Right atrium auricular region (tissue), 2 donors: ENCODE measurements at regions not wholly inside any gene's neighbourhood (a gene's known extent, or its start where the extent isn't known, plus 50 kb on each side); places are given as distances from the start of the nearest gene placed in this dataset.

Source experiments
- DNase-seq: peaks from one replicate; pipeline ENCODE4 v3.0.0-alpha.2; 2019; ENCODE audit warnings: low spot score
- H3K27ac ChIP-seq, 2 donors: fragments of 200-600 bp; sonication (generic); 1 replicate in 1 of 2; 2 replicates in 1 of 2; pipeline ENCODE4 v1.5.1; 2016 to 2019
- H3K27me3 ChIP-seq, 2 donors: fragments of 200-600 bp; sonication (generic); one replicate each; pipeline versions ENCODE4 v1.5.1 to v1.6.0; 2017 to 2019
- H3K36me3 ChIP-seq: fragments of 200-600 bp; sonication (generic); one replicate; pipeline ENCODE4 v1.5.1; 2016
- H3K4me1 ChIP-seq, 2 donors: fragments of 200-600 bp; sonication (generic); one replicate each; pipeline versions ENCODE4 v1.5.1 to v1.6.0; 2017 to 2019
- H3K4me3 ChIP-seq, 2 donors: fragments of 200-600 bp; sonication (generic); 1 replicate in 1 of 2; 2 replicates in 1 of 2; pipeline ENCODE4 v1.5.1; 2017 to 2019; ENCODE audit warnings: mild to moderate bottlenecking in 1 of 2, moderate library complexity in 1 of 2
- H3K9me3 ChIP-seq, 2 donors: fragments of 200-600 bp; sonication (generic); one replicate each; pipeline ENCODE4 v1.5.1; 2019
- TF ChIP-seq, protein P1 (sequence below), 2 donors: fragments of 200-600 bp; sonication (generic); IDR thresholded peaks; one replicate each; pipeline ENCODE4 v1.5.1; 2019; ENCODE audit warnings: antibody characterized with exemption in 2 of 2

DNA sequence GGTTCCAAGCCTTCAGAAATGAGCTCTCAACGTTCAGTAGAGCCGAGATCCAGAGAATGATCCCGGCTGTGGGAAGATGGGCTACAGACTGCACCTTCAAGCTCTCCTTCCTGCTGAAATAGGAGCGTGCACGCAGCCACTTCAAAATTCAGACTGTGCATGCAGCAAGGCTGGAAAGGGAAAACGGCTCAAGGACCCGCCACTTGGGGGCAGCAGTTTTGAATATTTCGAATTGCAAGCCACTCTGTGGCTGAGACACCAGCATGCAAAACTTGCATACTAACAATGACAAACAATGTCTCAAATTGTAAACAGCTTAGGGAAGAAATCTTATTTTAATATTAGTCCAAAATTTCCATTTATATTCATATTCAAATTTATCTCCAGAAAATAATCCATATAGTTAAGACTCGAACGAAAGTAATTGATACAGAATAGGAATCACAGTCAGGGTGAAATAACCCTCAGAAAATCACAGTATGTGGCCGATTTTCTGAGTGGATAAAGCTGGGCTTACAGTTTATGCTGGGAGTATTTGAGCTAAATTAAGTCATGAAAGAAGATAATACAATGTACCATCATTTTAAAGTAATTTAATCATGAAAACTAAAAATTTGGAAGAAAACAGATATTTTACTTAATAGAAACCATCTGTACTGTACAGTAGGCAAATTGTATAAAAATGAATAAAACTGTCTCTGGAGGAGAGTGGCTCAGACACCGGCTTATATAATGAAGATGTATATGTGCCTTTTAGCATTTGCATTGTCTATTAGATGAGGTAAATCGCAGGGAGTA lies 137.9 kb upstream of the MKI67 start:
- Histone ChIP-seq H3K4me3 (no peak overlapping the region), H3K4me1 (no peaks in the 10 kb centered on the region), H3K27ac (no peak overlapping the region), H3K27me3 (peaks cover 0 to 2% of the 10 kb centered on the region in 2 donors), H3K9me3 (no peaks in the 10 kb centered on the region), H3K36me3 (no peaks in the 10 kb centered on the region)
- peak; percentile 70 for DNase-seq
- TF ChIP-seq, protein P1, sequence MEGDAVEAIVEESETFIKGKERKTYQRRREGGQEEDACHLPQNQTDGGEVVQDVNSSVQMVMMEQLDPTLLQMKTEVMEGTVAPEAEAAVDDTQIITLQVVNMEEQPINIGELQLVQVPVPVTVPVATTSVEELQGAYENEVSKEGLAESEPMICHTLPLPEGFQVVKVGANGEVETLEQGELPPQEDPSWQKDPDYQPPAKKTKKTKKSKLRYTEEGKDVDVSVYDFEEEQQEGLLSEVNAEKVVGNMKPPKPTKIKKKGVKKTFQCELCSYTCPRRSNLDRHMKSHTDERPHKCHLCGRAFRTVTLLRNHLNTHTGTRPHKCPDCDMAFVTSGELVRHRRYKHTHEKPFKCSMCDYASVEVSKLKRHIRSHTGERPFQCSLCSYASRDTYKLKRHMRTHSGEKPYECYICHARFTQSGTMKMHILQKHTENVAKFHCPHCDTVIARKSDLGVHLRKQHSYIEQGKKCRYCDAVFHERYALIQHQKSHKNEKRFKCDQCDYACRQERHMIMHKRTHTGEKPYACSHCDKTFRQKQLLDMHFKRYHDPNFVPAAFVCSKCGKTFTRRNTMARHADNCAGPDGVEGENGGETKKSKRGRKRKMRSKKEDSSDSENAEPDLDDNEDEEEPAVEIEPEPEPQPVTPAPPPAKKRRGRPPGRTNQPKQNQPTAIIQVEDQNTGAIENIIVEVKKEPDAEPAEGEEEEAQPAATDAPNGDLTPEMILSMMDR (IDR thresholded peaks at IDR 0.05): peak; percentile 43 to 71

DNA sequence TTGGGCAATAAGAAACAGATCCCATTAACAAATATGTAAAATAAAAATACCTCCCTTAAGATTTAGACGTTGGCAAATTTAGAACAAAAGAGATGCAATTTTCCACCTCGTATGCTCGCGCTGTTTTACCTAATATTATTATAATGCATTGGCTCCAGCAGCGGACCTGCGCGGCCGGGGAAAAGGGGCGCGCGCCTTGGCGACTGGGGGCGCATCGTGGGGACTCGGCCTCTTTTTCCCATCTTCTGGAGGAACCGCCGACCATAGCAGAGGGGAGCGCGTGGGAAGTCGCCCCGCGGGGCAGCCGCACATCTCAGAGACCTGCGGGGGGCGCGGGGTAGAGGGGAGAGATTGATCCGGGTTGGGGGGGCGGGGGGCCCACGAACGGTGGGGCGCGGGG lies 139.4 kb upstream of the MKI67 start:
- Histone ChIP-seq H3K4me1 (no peaks in the 10 kb centered on the region), H3K27me3 (peaks cover 0 to 2% of the 10 kb centered on the region in 2 donors), H3K36me3 (no peaks in the 10 kb centered on the region), H3K27ac (no peak overlapping the region), H3K9me3 (no peaks in the 10 kb centered on the region), H3K4me3 (no peak overlapping the region)
- no peak for DNase-seq
- TF ChIP-seq, protein P1 (IDR thresholded peaks at IDR 0.05): no peak

DNA sequence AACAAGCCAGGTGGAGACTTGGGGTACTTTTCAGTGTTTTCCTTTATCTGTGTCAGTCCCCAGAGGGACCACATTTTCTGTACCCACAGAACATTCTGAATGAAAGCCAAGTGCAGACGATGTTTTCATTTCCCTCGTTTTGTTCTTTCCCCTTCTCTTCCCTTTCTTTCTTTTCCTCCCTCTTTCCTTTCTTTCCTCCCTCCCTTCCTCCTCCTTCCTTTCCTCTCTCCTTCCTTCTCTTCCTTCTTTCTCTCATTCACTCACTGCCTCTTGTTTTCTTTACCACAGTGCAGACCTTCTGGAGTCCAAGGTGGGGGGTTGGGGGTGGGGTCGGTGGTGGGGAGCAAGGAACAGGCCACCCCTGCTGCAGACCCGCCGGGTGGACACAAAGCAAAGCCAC lies 141.4 kb upstream of the MKI67 start:
- Histone ChIP-seq H3K9me3 (no peaks in the 10 kb centered on the region), H3K27me3 (peaks cover 0 to 2% of the 10 kb centered on the region in 2 donors), H3K4me1 (no peaks in the 10 kb centered on the region), H3K36me3 (no peaks in the 10 kb centered on the region), H3K27ac (no peak overlapping the region), H3K4me3 (no peak overlapping the region)
- TF ChIP-seq, protein P1 (IDR thresholded peaks at IDR 0.05): no peak
- no peak for DNase-seq

DNA sequence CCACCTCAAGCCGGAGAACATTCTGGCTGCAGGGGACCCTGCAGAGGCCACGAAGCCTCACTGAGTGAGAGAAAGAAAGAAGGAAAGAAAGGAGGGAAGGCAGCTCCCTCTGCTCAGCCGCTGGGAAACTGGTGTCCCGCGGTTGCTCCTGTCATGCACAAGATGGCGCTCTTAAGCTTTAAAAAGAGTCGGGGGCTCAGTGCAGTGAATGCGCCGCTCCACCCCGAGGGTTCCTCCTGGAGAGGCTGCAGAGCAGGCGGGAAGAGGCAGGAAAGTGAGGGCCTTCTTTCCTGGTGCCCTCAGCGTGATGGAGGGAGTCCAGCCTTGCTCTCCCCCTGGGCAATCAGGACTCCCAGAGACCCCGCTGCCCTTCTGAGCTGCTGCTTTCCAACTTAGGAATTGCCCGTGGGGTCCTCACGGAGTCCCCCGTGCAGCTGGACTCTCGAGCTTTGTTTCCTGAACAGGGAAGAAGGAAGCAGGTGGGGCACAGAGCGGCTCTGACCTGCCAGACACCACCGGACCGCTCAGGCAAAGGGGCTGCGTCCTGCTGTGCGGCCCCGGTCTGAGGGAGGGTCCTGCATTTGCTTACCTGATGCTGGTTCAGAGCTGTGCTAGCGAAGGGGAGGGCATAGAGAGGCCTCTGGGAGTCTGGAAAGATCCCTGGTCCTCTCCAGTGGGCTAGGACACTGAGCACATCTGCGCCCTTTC lies 141.9 kb upstream of the MKI67 start:
- peaks cover 0 to 2% of the 10 kb centered on the region in 2 donors for H3K27me3 ChIP-seq
- TF ChIP-seq, protein P1 (IDR thresholded peaks at IDR 0.05): peak; percentile 15 to 63
- no peaks in the 10 kb centered on the region for H3K9me3 ChIP-seq
- no peak overlapping the region for H3K4me3 ChIP-seq
- H3K27ac ChIP-seq: no peak overlapping the region
- DNase-seq: no peak
- no peaks in the 10 kb centered on the region for H3K36me3 ChIP-seq
- no peaks in the 10 kb centered on the region for H3K4me1 ChIP-seq

DNA sequence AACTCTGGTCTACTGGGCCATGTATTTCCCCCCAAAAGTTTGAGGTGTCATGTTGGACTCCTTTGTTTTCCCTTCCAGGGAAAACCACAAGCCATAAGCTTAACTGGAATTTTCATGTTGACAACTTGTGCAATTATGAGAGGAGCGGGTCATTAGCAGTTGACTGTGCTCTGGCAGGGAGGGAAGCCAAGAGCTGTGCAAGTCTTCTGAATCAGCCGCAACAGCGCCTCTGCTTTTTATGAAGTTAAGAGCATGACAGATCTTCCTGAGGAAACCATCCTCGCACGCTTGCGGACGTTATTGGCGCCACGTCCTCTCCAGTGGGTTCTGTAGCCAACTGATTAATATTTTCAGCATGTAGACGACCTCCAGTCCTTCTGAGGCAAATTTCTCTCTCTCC lies 148.7 kb upstream of the MKI67 start:
- no peaks in the 10 kb centered on the region for H3K9me3 ChIP-seq
- peak; percentile 75 for DNase-seq
- TF ChIP-seq, protein P1 (IDR thresholded peaks at IDR 0.05): no peak
- H3K27ac ChIP-seq: no peak overlapping the region
- H3K36me3 ChIP-seq: no peaks in the 10 kb centered on the region
- no peaks in the 10 kb centered on the region for H3K4me1 ChIP-seq
- H3K27me3 ChIP-seq: no peaks in the 10 kb centered on the region
- no peak overlapping the region for H3K4me3 ChIP-seq
